HG02759 (cell line): ENCODE measurements at regions not wholly inside any gene's neighbourhood (a gene's known extent, or its start where the extent isn't known, plus 50 kb on each side); places are given as distances from the start of the nearest gene placed in this dataset.

ENCODE experiments used
- ATAC-seq: cut with Tn5 transposase; IDR thresholded peaks from one replicate; pipeline ENCODE4 v1.9.1; 2021; ENCODE audit warnings: mild to moderate bottlenecking, moderate library complexity; ENCODE audit not compliant: unreplicated experiment

DNA sequence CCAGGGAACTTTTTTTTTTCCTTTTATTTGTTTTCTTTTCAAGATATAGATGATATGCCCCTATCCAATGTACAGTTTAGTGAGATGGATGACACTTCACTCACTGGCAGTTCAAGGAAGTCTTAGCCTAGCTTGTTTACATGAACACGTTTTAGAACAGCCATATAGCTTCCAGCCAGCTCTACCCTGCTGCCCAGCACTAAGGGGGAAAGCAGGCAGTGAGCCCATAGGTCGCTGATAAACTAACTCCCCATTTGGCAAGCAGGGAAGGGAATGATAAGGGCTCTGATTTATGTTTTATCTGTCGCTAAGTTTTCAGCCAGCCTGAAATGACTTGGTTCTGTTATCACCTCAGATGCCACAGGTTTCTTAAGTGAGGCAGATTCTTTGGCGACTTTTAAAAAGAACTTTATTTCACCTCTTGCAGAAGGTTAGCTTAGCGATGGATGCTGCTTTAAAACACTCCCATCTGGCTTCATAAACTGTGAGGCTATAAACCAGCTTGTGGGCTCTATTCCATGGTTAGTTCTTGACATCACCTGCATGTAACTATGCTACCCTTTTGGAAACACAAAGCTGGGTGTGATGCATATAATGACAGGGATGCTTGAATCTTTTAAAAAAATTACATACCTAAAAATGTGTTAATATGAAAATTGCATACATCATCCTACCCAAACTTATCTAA is 348.4 kb downstream of the FBXO8 start:
- no peak for ATAC-seq

DNA sequence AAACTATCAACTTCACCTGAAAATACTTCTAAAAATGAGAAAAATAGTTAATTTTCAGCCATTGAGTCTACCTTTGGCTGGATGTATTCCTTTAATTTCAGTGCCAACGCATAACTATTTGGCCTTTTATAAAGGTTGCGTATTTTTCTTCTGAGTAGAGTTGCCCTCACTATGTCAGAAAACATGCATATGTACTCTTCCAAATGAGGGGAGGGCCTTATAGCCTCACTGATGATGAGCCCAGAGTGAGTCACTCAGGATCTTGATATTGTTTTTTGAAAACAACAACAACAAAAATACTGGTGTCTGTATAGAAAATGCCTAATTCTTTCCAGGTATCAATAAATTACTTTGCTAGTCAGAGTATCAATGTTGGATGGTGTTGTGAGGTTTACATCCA is 349.3 kb downstream of the FBXO8 start:
- no peak for ATAC-seq

DNA sequence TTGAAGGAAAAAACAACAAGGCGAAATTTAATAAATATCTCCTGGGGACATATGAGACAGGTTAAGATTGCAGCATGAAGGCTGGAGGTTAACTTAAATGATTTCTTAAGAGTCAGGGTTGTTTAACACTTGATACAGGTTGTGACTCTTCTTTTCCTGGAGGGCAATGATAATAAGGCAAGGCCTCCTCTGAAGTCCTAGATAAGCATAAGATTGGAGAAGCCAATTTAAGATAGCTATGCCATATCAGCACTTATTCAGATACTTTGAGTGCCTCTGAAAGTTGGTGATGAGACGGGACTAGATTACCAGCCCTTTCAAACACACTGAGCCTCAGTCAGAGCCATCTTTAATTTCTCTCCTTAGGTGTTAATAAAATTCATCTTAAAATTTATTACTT is 350.8 kb downstream of the FBXO8 start:
- no peak for ATAC-seq

DNA sequence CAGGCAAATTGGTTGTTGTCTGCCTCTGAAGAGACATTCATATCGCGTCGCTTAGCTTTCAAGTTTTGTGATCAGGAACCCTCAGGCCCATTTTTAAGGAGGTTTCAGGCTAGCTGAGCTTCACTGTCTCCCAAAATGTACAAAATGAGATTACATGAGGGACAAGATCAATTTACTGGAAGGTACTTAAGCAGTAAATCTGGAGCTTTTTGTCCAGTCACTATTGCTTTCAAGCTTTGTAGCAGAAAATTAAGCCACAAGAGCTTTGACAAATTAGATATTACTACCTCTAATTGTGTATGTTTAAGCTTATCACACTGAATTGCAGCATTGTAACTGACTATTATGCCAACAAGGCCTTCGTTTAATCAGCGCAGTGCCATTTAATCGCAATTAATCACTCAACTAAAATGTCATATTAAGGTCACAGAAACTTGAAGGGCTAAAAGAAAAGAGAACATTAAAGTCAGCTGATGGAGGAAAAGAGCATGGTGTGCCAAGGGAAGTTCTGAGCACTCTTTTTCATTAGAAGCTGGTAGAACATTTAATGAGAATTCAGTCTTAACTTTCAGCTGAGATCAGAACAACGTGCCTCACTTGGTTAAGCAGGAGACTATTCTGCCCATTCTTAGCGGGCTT is 353.0 kb downstream of the FBXO8 start:
- no peak for ATAC-seq

DNA sequence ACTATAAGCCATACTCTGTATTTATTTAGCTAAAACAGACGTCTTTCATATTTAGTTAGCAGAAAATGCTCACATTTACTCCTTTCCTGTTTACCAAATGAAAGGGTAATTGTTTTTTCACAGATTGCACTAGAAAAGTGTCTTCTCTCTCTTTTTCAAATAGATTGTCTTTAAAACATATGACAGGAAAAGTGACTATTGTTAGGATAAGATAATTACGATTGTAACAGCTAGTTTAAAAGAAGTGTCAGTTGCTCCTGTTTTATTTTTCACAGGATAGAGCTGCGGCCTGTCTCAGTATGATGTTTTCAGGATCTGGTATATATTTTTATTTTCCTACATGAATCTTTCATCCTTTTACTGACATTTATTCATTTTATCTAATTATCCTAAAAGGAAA is 353.5 kb downstream of the FBXO8 start:
- no peak for ATAC-seq

DNA sequence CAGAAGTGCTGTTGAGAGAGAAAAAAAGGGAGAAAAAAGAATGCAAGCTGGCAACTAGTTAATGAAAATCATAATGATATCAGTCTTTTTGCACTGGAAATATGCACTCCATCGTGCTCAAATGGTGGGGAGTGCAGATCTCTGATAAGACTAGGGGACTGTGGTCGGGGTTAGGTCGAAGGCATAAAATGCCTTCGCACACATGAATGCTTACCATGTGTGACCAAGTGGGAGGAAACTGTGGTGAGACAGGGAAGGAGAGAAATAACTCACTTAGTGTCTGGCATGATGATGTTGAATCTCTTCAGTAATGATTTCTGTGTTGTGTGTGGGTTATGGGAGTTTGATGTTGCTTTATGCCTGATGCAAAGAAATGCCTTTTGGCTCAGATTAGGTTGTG is 358.9 kb downstream of the FBXO8 start:
- ATAC-seq: peak; percentile 82

DNA sequence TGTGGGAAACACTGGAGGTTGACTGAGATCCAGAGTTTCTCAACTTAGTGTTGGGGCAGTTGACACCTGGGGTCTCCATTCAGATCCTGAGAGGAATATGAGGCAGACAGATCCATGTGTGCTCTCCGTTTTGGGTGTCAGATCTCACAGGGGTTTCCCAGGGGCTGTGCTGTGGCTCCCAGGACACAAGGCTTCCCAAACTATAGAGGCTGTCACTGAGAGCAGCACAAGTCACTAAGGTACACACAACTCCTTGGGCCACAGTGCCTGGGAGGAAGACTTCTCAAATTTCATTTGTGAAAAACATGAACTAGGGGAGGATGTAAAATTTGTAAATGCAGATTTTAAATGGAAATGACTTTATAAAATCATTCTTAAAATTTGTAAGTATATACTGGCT is 363.6 kb downstream of the FBXO8 start:
- ATAC-seq: no peak

DNA sequence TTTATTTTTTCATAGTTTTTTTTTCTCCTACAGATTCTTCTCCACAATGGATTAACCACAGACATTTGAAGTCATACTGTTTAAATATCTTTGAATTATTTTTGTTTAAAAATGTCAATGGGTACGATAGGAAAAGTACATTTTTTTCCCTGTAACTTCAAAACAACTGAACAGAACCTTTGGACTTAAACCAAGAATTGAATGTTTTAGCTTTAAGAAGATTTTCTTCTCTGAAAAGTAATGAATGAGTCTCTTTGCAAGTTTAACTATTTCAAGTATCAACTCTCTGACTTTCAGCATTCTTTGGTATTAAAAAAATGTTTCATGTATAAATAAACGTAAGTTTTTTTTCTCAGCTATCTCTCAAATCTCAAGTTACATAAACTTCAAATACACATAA is 364.3 kb downstream of the FBXO8 start:
- no peak for ATAC-seq

DNA sequence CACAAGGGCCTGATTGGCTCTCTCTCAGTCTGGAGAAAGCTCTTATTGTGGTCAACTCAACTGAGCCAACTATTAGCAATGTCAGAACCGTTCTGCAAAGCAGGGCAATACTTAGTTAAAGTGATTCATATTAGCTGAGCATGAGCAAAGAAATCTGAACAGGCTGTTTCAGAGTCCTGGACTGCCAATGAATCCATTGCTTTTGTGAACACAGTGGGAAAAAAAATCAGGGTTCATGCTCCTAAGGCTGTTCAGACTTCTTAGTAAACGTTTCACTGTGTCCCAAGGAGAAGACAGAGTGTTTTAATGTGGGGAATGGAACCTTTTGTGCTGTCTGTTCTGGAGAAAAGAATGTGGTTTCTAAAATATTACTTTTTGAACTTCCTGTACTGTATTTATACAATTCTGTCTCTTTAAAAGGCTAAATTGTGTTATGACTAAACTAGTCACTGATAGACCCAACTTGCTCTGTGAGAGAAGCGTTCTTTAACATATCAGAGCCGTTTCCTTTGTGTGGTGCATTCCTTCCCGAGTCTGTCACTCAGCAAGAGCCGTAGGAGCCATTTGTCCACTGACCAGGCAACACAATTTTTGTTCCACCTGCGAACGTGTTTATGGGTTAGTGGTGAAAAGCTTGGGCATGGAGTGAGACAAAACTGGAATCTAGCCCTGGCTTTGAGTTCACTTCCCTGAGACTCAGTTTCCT is 366.1 kb downstream of the FBXO8 start:
- no peak for ATAC-seq

DNA sequence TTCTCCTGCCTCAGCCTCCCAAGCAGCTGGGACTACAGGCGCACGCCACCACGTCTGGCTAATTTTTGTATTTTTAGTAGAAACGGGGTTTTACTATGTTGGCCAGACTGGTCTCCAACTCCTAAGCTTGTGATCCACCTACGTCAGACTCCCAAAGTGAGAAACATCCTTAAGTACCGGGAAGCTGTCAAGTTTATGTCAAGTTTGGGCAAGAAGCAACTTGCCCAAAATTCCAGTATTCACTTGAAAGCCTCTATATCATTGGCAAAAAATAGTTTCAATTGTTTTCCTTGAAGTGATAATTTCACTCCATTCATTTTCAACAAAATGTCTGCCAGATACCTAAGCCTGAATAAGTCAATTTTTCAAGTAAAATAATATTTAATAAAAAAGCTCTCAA is 370.0 kb downstream of the FBXO8 start:
- no peak for ATAC-seq

DNA sequence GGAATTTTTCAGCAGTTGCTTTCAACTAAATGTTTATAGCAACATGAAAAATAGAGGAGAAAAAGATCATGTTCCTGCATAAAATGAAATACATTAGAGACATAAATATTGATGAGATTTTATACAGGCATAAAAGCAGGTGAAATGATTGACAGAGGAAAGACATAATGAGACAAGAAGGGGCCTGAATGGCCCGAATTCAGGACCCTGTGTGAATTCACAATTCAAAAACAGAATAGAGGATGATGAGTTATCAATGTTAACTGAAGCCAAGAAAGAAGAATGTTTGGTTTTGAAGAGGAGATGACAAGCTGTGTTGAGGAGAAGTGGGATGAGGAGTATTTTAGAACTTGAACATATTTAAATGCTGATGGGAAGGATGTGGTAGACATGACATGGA is 371.1 kb downstream of the FBXO8 start:
- ATAC-seq: no peak

DNA sequence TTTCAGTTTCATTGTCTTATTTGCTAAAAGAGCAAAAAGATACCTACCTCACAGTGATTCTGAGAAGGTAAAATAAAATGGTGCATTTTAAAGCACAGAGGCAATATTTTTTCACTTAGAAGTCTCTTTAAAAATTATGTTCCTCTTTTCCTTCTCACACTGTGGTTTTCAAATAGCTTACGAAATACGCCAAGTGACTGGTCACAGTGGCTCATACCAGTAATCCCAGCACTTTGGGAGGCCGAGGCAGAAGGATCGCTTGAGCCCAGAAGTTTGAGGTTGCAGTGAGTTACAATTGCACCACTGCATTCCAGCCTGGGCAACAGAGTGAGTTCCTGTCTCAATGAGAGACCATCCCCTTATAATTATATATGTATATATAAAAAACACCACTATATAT is 372.6 kb downstream of the FBXO8 start:
- no peak for ATAC-seq

DNA sequence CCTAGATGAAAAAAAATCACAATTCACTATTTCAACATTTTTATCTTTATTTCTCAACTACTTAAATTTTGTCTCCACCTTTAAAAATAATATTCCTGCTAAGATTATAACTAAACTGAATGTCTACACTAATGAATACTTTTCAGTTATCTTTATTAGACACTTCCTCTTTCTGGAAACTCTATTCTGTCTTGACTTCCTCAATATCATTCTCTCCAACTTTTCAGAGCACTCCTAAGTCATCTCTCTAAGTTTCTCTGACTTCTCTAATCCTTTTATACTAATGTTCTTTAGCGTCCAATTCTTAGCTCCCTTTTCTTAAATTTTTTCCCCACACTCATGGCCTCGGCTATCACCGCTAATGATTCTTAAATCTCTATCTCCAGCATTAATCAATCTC is 374.2 kb downstream of the FBXO8 start:
- no peak for ATAC-seq

DNA sequence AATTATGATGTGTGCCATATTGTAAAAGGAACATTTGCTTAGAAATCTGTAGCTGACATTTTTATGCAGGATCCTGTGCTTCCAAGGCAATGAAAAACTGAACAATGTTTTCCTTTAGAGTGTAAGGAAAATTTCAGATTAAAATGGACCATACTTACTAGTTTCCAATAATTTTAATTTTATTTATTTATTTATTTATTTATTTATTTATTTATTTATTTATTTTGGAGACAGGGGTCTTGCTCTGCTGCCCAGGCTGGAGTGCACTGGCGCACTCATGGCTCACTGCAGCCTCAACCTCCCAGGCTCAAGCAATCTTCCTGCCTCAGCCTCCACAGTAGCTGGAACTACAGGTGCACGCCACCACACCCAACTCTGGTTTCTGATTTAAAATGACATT is 369.8 kb upstream of the HAND2 start:
- no peak for ATAC-seq

DNA sequence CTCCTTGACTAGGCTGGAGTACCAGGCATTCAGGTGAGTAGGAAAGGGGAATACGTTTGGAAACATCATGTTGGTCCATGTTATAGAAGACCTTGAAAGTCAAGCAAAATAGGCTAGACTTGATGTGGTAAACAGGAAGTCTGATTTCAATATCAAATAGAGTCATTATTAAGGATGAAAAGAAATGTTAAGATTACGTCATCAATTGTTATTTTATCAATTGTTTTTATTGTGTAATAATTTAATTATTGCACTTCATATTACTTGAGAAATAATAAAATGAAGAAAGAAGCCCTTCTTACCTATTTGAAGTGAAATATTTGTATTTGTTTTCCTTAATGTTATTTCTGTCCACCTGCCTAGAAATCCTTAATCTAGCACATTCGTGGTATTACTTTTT is 361.0 kb upstream of the HAND2 start:
- no peak for ATAC-seq

DNA sequence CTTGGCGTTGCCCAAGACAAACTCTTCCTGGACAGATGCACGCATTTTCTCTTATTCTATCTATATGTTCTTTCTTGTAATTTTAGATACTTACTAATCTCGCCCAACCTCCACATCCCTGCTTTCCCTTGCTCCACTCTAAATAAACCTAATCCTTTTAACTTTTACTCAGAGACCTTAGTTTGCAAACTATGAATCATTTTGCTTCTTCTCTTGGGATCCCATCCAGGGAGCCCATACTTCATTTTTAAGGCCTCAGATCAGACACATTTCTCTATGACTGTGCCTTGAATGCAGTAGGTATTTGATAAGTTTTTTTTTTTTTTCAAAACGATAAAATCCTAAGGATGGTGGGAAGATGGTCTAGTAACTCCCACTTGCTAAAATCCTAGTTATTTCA is 353.8 kb upstream of the HAND2 start:
- no peak for ATAC-seq

DNA sequence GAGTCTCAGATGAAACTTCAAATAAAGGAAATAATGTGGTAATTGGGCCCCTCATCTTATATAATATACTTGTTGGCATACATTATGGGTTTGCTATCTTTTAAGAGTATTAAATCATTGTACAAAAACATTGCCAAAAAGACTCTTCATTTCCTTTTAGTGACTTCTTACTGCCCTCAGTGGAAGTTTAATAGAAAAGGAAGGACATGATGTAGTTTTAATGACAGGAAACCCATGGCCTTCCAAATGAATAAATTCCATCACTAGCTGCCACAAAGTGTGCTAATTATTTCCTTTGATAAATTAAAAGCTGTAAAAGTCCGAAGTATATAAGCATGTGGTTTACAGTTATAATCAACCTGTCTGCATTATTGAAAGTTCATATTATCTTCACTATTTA is 350.9 kb upstream of the HAND2 start:
- ATAC-seq: no peak

DNA sequence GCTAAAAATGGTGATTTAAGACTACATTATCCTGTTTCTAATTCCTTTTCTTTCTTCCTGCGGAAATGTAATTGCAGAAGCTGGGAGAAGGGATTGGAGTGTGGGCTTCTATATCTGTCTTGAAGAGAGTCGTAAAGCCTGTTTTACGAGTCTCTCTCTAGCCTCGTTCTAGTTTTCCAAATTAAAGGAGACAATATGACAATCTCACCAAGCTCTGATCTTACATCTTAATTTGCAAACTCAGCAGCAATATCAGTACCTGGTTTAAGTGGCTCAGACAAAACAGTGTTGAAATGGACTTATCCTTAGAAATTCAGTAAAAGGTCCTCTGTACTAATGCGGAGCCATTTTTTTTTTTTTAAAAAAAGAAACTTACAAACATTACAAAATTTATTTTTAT is 349.5 kb upstream of the HAND2 start:
- ATAC-seq: no peak

DNA sequence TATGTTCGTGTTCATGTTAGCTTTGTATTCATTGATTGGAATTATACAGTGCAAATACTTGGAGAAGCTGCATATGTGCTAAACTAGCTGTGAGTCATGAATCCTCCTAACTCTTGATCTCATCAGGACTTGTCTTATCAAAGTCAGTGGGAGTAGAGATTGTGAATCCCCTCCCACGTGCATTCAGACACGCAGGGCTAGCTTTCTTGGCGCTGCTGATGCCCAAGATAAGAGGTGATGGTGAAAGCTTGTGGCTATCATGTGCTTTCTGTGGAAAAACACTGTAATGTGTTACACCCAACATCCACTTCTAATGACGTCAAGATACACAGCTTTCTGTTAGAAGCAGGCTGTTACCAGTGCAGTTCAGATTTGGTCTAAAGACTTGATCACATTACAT is 348.7 kb upstream of the HAND2 start:
- ATAC-seq: no peak

DNA sequence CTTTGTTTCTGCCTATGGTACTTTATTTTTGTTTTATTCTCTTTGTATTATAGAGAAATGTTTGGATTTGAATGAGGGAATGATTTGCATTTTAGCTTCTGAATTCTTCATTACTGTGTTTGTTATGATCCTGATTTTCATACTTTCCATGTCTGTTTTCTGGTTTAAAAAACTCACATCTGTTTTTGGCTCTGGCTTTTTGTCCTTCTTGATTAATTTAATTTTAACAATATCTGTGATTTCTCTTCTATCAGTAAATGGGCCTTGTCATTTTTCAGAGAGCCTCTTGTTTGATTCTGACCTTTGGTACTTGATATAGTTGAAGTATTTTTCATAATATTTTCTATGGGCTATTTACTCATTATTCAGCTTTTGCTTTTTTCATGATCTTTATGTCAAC is 341.6 kb upstream of the HAND2 start:
- ATAC-seq: no peak

DNA sequence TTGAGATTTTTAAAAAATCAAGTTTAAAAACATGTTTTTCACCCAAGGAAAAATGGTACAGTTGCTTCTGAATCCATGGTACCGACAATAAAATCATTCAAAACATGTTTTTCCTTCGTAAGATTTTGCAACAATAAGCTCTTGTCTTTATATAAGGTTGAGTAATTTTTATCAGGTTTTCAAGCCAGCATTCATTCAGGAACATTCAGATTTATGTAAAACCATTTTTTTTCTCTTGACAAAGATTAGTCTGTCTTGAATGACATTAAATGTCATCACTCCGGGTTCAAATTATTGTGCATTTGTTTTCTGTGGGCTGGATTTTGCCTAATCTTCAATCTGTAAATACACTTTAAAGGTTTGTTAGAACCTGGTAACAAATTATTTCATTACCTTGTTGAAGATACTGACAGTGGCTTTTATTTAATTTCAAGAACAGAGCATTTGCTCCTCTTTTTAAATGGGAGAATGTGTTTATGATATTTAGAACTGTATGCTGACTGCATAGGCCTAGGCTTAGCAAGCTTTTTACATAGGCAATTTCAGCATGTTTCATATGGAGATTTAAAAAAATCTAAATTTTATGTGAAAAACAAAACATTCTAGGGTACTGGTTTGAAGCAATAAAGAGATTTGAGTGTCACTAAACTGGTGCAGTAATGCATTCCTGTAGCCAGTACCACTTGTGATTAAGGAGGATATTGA is 336.4 kb upstream of the HAND2 start:
- ATAC-seq: no peak

DNA sequence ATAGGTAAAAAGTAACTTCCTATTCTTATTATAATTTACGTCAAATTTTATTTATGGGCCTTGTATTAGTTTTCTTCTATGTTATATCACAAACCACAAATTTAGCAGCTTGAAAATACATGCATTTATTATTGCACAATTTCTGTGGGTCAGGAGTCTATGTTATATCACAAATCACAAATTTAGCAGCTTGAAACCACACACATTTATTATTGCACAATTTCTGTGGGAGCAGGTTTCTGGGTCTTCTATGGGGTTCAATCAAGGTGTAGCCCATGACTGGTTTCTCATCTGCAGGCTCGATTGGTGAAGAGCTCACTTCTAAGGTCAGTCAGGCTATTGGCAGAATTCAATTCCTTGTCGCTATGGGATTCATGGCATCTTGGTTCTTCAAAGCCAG is 332.7 kb upstream of the HAND2 start:
- ATAC-seq: no peak
